ENCODE measurements at regions not wholly inside any gene's neighbourhood (a gene's known extent, or its start where the extent isn't known, plus 50 kb on each side); places are given as distances from the start of the nearest gene placed in this dataset.
A peak's percentile ranks its signal among the peaks of the same experiment; 100 is the strongest.

DNA sequence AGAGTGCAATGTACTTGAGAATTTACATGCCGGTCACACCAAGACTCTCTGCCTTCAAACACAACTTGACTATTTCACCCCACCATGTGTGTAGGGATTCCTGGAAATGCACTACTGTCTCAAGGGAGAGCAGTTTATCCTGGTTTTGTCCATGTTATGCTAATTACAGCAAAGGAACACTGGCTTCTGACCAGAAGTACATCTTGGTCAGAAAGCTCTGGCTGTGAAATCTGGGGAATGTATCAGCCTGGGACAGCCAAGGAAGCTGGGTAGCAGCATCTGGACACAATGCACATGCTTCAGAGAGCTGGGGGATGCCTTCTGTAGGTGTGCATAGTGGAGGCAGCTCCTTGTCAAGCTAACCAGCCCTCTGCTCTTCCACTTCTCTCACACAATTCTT lies 1432.6 kb upstream of the TENM3 start:
- DNase-seq (ENCODE audit: low spot score) = no peak

DNA sequence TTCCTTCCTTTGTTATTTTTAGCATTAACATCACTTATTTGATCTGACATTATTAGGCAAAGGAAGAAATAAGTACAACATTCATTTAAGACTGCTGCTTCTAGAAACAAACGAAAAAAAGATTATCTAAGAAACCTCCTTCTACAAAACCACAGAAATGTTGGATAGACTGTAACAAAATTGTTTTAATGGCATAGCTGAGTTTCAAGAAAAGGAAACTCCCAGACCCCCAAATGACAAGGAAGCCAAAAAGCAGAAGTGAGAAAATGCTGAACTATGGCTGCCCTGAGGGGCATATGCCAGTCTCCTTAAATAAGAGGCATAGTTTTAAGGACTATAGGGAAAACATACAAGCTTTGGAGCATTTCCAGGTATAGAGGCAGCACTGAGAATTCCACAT lies 1431.6 kb upstream of the TENM3 start:
- DNase-seq (ENCODE audit: low spot score) = no peak

GRCh38 chr4:180812783-180813182 lies 1430.4 kb upstream of the TENM3 start:
- no peak for DNase-seq (ENCODE audit: low spot score)

GRCh38 chr4:180814875-180815417 lies 1428.3 kb upstream of the TENM3 start:
- no peak for DNase-seq (ENCODE audit: low spot score)

GRCh38 chr4:180817529-180817928 lies 1425.7 kb upstream of the TENM3 start:
- no peak for DNase-seq (ENCODE audit: low spot score)

DNA sequence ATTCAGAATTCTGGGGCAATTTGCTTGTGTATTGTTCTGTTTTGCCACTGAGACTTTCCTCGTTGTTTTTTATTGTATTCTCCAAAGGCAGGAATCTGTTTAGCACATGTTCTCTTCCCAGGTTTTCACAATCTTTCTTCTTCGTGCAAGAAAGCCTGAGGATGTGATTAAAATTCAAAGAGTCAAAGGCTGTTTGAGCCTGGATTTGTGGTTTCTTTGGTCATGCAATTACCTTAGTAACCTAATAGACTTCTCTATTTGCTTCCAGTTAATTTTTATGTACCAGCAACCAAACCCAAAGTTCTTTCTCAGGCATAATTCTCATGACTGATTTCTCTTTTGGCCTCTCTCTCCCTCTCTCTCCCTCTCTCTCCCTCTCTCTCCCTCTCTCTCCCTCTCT lies 1420.1 kb upstream of the TENM3 start:
- DNase-seq (ENCODE audit: low spot score) = no peak

GRCh38 chr4:180827232-180828009 lies 1415.8 kb upstream of the TENM3 start:
- DNase-seq (ENCODE audit: low spot score) = peak; percentile 31

GRCh38 chr4:180828455-180829018 lies 1414.7 kb upstream of the TENM3 start:
- peak; percentile 73 for DNase-seq (ENCODE audit: low spot score)

GRCh38 chr4:180832073-180832472 lies 1411.1 kb upstream of the TENM3 start:
- DNase-seq (ENCODE audit: low spot score) = no peak

- no peak for DNase-seq (ENCODE audit: low spot score)
These were observed 1403.1 kb upstream of the TENM3 start for GRCh38 chr4:180840142-180840541.

- DNase-seq (ENCODE audit: low spot score) = no peak
These were observed 1392.8 kb upstream of the TENM3 start for GRCh38 chr4:180850318-180850940.

- DNase-seq (ENCODE audit: low spot score) = no peak
These were observed 1390.5 kb upstream of the TENM3 start for GRCh38 chr4:180852738-180853137.

DNA sequence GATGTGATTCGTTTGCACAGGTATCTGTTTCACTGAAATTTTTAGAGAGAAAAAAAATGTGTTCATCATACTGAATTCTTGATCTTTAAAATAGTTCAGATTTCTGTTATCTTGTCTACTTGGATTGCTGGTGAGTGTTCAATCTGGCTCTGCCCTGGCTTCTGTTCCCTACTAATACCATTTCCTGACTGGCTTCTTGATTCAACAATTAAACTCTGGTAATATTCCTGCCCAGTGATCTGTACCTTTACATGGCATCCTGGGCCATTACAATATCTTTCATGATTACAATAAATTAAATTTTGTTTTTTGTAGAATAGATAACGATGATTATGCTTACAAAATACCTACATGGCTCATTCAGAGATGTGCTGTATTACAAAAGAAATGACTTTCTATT lies 1388.0 kb upstream of the TENM3 start:
- DNase-seq (ENCODE audit: low spot score) = no peak

DNA sequence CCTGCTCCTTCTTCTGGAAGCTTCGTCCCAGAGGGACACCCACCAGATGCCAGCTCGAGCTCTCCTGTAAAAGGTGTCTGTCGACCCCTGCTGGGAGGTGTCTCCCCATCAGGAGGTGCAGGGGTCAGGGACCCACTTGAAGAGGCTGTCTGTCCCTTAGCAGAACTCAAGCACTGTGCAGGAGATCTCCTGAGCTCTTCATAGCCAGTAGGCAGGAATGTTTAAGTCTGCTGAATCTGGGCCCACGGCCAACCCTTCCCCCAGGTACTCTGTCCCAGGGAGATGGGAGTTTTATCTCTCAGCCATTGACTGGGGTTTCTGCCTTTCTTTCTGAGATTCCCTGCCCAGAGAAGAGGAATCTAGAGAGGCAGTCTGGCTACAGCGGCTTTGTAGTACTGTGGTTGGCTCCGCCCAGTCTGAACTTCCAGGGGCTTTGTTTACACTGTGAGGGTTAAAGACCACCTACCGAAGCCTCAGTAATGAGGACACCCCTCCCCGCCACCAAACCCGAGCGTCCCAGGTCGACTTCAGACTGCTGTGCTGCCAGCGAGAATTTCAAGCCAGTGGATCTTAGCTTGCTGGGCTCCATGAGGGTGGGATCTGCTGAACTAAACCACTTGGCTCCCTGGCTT lies 1383.0 kb upstream of the TENM3 start:
- no peak for DNase-seq (ENCODE audit: low spot score)

DNA sequence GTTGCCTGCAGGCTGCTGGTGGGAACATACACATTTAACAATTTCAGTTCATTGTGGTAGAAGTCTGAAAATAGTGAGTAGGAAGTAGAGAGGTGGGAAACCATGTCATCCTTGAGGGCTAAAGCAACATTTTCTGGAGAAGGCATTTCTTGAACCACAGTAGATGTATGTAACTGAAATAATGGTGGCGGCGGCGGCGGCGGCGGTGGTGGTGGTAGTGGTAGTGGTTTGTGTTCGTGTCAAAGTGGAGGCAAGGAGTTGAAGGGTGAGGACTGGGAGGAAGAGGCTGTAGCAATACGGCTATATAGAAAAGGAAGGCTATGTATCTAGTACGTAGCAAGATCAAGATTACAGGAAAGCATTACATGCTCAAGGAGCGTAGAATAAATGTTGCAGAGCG lies 1381.6 kb upstream of the TENM3 start:
- DNase-seq (ENCODE audit: low spot score) = no peak

GRCh38 chr4:180866933-180867643 lies 1376.1 kb upstream of the TENM3 start:
- no peak for DNase-seq (ENCODE audit: low spot score)

DNA sequence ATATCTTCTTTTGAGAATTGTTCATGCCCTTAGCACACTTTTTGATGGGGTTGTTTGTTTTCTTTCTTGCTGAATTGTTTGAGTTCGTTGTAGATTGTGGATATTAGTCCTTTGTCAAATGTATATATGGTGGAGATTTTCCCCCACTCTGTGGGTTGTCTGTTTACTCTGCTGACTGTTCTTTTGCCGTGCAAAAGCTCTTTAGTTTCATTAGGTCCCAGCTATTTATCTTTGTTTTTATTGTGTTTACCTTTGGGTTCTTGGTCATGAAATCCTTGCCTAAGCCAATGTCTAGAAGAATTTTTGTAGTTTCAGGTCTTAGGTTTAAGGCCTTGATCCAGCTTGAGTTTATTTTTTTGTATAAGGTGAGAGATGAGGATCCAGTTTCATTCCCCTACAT lies 1372.6 kb upstream of the TENM3 start:
- no peak for DNase-seq (ENCODE audit: low spot score)

DNA sequence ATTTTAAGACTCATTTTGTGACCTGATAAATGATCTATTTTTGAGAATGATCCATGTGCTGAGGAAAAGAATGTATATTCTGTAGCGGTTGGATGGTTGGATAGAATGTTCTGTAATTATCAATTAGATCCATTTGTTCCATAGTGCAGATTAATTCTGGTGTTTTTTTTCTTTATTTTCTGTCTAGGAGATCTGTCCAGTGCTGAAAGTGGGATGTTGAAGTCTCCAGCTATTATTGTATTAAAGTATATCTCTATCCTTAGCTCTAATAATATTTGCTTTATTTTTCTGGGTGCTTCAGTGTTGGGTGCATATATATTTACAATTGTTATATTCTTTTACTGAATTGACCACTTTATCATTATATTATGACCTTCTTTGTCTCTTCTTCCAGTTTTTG lies 1344.9 kb upstream of the TENM3 start:
- no peak for DNase-seq (ENCODE audit: low spot score)

GRCh38 chr4:180900781-180901180 lies 1342.4 kb upstream of the TENM3 start:
- DNase-seq (ENCODE audit: low spot score) = no peak

DNA sequence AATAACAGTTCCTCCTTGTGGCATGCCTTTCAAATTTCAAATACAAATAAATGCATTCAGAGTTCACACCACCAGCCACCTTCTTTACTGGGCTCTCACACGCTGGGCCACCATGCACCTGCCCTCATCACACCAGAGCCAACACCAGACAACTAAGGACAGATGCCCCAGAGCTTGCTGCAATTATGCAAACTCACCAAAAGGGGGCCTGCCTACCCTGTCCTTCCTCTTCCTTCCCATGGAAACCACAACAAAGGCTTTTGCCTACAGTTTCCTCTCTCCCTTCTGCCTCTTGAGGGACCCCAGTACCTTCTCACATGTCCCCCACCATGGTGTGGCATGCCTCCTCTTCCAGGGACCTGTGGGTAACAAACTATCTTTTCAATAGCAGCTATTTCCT lies 1333.9 kb upstream of the TENM3 start:
- DNase-seq (ENCODE audit: low spot score) = no peak

DNA sequence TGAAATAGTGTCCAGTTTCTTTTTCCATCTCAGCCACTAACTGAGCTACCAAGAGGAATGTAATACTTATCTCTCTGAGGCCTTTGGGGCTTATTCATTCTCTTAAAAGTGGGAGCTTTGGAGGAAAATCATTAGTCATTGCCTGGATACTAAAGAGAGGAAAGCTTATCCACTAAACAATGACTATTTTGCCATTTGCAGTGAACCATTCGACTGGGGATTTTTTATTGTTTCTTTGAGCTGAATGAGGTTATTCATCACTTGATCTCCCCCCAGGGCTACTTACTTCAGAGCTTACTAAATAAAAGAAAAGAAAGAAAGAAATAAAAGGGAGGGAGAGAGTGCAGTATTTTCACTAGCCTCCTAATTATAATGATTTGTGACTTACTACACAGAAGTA lies 1329.5 kb upstream of the TENM3 start:
- DNase-seq (ENCODE audit: low spot score) = peak; percentile 6

- DNase-seq (ENCODE audit: low spot score) = no peak
These were observed 1319.7 kb upstream of the TENM3 start for GRCh38 chr4:180923486-180923885.

Measured in globus pallidus (tissue), 1 donor.